Fibroblast of skin of right biceps (primary cell): ENCODE measurements at regions not wholly inside any gene's neighbourhood (a gene's known extent, or its start where the extent isn't known, plus 50 kb on each side); places are given as distances from the start of the nearest gene placed in this dataset.
"Not testable (repeated sequence)": the region's sequence is repeated elsewhere in the genome, so short reads cannot be mapped to it uniquely, and the experiment has no call there.

ENCODE experiments used
- DNase-seq: peaks from one replicate; pipeline ENCODE4 v3.0.0-alpha.2; 2013

- DNase-seq = no peak
Measured at GRCh38 chrX:22536746-22537304, 264.1 kb downstream of the CBLL2 start.

- DNase-seq = peak; percentile 43
Measured at GRCh38 chrX:22538580-22538979, 265.9 kb downstream of the CBLL2 start.

- DNase-seq = no peak
Measured at GRCh38 chrX:22541926-22542325, 269.2 kb downstream of the CBLL2 start.

- DNase-seq = peak; percentile 63
Measured at GRCh38 chrX:22542641-22543040, 269.9 kb downstream of the CBLL2 start.

- DNase-seq = no peak
Measured at GRCh38 chrX:22559506-22559905, 286.8 kb downstream of the CBLL2 start.

- peak; percentile 65 for DNase-seq
Measured at GRCh38 chrX:22575161-22575845, 302.6 kb downstream of the CBLL2 start.

- DNase-seq = peak; percentile 72
Measured at GRCh38 chrX:22577181-22577580, 304.5 kb downstream of the CBLL2 start.

- no peak for DNase-seq
Measured at GRCh38 chrX:22585831-22586230, 313.1 kb downstream of the CBLL2 start.

GRCh38 chrX:22589845-22590244, 317.1 kb downstream of the CBLL2 start:
- DNase-seq = no peak

GRCh38 chrX:22594766-22595165, 322.1 kb downstream of the CBLL2 start:
- DNase-seq = no peak

GRCh38 chrX:22603060-22603459, 330.3 kb downstream of the CBLL2 start:
- DNase-seq = no peak

GRCh38 chrX:22609452-22609851, 336.7 kb downstream of the CBLL2 start:
- DNase-seq = not testable (repeated sequence)

GRCh38 chrX:22616867-22617266, 344.2 kb downstream of the CBLL2 start:
- DNase-seq = no peak

GRCh38 chrX:22627576-22627975, 354.9 kb downstream of the CBLL2 start:
- DNase-seq = no peak

- no peak for DNase-seq
Measured at GRCh38 chrX:22628275-22628674, 355.6 kb downstream of the CBLL2 start.

GRCh38 chrX:22629105-22629725, 356.5 kb downstream of the CBLL2 start:
- DNase-seq = peak; percentile 55

GRCh38 chrX:22634083-22634482, 361.4 kb downstream of the CBLL2 start:
- peak; percentile 71 for DNase-seq

- peak; percentile 41 for DNase-seq
Measured at GRCh38 chrX:22634751-22635150, 362.0 kb downstream of the CBLL2 start.

GRCh38 chrX:22648281-22648680, 351.5 kb upstream of the DDX53 start:
- DNase-seq = no peak

GRCh38 chrX:22650691-22651090, 349.1 kb upstream of the DDX53 start:
- DNase-seq = no peak

- DNase-seq = peak; percentile 46
Measured at GRCh38 chrX:22652596-22652995, 347.2 kb upstream of the DDX53 start.

- peak; percentile 21 for DNase-seq
Measured at GRCh38 chrX:22660756-22661155, 339.0 kb upstream of the DDX53 start.

- DNase-seq = no peak
Measured at GRCh38 chrX:22662776-22663175, 337.0 kb upstream of the DDX53 start.

GRCh38 chrX:22664826-22665225, 334.9 kb upstream of the DDX53 start:
- DNase-seq = no peak
